ENCODE measurements at regions not wholly inside any gene's neighbourhood (a gene's known extent, or its start where the extent isn't known, plus 50 kb on each side); places are given as distances from the start of the nearest gene placed in this dataset.

DNA sequence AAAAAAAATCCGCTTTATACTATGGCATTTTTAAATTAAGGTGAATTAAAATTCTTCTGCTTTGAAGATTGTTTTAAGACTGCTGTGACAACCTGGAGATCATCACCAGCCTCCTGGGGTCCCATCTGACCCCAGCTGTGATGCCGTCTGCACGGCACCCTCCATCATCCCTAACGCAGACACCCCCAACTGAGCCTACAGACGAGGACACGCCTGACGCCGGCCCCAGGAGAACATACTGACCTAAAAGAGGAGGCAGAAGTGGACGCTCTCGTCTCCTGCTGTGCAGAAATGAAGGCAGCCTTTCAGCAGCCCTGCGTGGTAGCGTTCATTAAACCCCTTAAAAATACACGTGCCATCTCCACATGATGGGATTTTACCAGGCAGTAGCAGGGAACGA, 125.6 kb upstream of the PPP1R26 start:
- TF ChIP-seq, protein P1, sequence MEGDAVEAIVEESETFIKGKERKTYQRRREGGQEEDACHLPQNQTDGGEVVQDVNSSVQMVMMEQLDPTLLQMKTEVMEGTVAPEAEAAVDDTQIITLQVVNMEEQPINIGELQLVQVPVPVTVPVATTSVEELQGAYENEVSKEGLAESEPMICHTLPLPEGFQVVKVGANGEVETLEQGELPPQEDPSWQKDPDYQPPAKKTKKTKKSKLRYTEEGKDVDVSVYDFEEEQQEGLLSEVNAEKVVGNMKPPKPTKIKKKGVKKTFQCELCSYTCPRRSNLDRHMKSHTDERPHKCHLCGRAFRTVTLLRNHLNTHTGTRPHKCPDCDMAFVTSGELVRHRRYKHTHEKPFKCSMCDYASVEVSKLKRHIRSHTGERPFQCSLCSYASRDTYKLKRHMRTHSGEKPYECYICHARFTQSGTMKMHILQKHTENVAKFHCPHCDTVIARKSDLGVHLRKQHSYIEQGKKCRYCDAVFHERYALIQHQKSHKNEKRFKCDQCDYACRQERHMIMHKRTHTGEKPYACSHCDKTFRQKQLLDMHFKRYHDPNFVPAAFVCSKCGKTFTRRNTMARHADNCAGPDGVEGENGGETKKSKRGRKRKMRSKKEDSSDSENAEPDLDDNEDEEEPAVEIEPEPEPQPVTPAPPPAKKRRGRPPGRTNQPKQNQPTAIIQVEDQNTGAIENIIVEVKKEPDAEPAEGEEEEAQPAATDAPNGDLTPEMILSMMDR (IDR thresholded peaks at IDR 0.05): no peak
- no peak for TF ChIP-seq POLR2A (IDR thresholded peaks at IDR 0.05)
